A549 (cell line): ENCODE measurements at regions not wholly inside any gene's neighbourhood (a gene's known extent, or its start where the extent isn't known, plus 50 kb on each side); places are given as distances from the start of the nearest gene placed in this dataset.

Experiments
- ATAC-seq, 2 experiments: fragments of 200-7000 bp in 1 of 2; fragments of >200 bp in 1 of 2; cut with Nextera tagmentation in 1 of 2; cut with Tn5 transposase in 1 of 2; 3 replicates each; pipeline versions ENCODE4 v1.8.0 to v1.9.1; 2018 to 2020; ENCODE audit warnings: mild to moderate bottlenecking in 1 of 2, moderate library complexity in 1 of 2
- CTCF ChIA-PET: fragments of 300-600 bp; sonication (Branson Sonifier 250); formaldehyde crosslinking; extraction: SDS; loops from one replicate; lab custom pipeline; 2021; ENCODE audit warnings: antibody characterized with exemption, inconsistent platforms; lab: Yijun Ruan, JAX
- POLR2A ChIA-PET: fragments of 350-600 bp; formaldehyde crosslinking; extraction: SDS; loops from one replicate; lab custom pipeline; 2021; ENCODE audit warnings: antibody characterized with exemption, inconsistent platforms; lab: Yijun Ruan, JAX
- DNase-seq, 2 experiments: peaks; one replicate each; pipeline versions ENCODE4 v3.0.0 to v3.0.0-alpha.2; 2011 to 2016; ENCODE audit warnings: low read depth in 1 of 2, low spot score in 1 of 2
- FAIRE-seq: peaks from 2 replicates; lab custom pipeline; 2011; peaks lifted over from hg19 to GRCh38; lab: Jason Lieb, UNC
- H3K27ac ChIP-seq, 2 experiments: fragments of >200 bp; sonication (Bioruptor Twin); formaldehyde crosslinking; 3 replicates each; pipeline ENCODE4 v1.5.1; 2016 to 2017
- H3K4me1 ChIP-seq: fragments of >200 bp; sonication (Bioruptor Twin); formaldehyde crosslinking; 3 replicates; pipeline ENCODE4 v1.6.1; 2016
- H3K4me2 ChIP-seq: fragments of >200 bp; sonication (Bioruptor Twin); formaldehyde crosslinking; 3 replicates; pipeline ENCODE4 v1.6.1; 2016
- H3K4me3 ChIP-seq: fragments of >200 bp; sonication (Bioruptor Twin); formaldehyde crosslinking; 3 replicates; pipeline ENCODE4 v1.5.1; 2016
- H3K9me3 ChIP-seq: fragments of >200 bp; sonication (Bioruptor Twin); formaldehyde crosslinking; 3 replicates; pipeline ENCODE4 v1.6.1; 2016
- BHLHE40 ChIP-seq: IDR thresholded peaks from 2 replicates; pipeline ENCODE4 v1.6.1; 2012; ENCODE audit warnings: low read depth, low read length, inconsistent platforms
- CTCF ChIP-seq: fragments of >200 bp; sonication (Bioruptor Twin); formaldehyde crosslinking; IDR thresholded peaks from 3 replicates; pipeline ENCODE4 v1.5.1; 2016
- E2F6 ChIP-seq: IDR thresholded peaks from 2 replicates; pipeline ENCODE4 v1.6.1; 2012; ENCODE audit warnings: low read depth, borderline replicate concordance
- EHMT2 ChIP-seq: fragments of 200-600 bp; sonication (generic); IDR thresholded peaks from 2 replicates; pipeline ENCODE4 v1.6.1; 2016; ENCODE audit warnings: antibody characterized with exemption, low read depth, mild to moderate bottlenecking, moderate library complexity
- ELK1 ChIP-seq: fragments of 150-350 bp; IDR thresholded peaks from 2 replicates; pipeline ENCODE4 v1.6.1; 2014; ENCODE audit warnings: low read depth, mild to moderate bottlenecking, low read length
- FOSL2 ChIP-seq, 2 experiments: fragments of 450-650 bp in 1 of 2; fragments of >200 bp in 1 of 2; sonication (Bioruptor Twin) in 1 of 2; formaldehyde crosslinking; IDR thresholded peaks; 2 replicates each; pipeline versions ENCODE4 v1.5.0 to v1.6.1; 2016 to 2020; ENCODE audit warnings: mild to moderate bottlenecking in 1 of 2, moderate library complexity in 1 of 2
- HOXB13 ChIP-seq: fragments of 250-450 bp; sonication (Bioruptor Pico); IDR thresholded peaks from 2 replicates; pipeline ENCODE4 v1.5.0; 2020; ENCODE audit warnings: low read depth, mild to moderate bottlenecking, moderate library complexity
- JUN ChIP-seq, 2 experiments: fragments of >200 bp; sonication (Bioruptor Twin); formaldehyde crosslinking; IDR thresholded peaks; 2 replicates in 1 of 2; 3 replicates in 1 of 2; pipeline ENCODE4 v1.6.1; 2016 to 2017
- MAFK ChIP-seq: fragments of 450-650 bp; IDR thresholded peaks from 2 replicates; pipeline ENCODE4 v1.6.1; 2014; ENCODE audit not compliant: partially characterized antibody
- MAX ChIP-seq: IDR thresholded peaks from 2 replicates; pipeline ENCODE4 v1.6.1; 2012
- NFE2L2 ChIP-seq: fragments of 150-350 bp; conservative IDR thresholded peaks from 2 replicates; pipeline ENCODE4 v1.6.1; 2014; ENCODE audit warnings: low read length
- NPAS2 ChIP-seq: fragments of 250-450 bp; sonication (Bioruptor Pico); IDR thresholded peaks from 2 replicates; pipeline ENCODE4 v1.8.0; 2022; ENCODE audit warnings: mild to moderate bottlenecking, moderate library complexity, borderline replicate concordance
- PHF8 ChIP-seq: fragments of 200-600 bp; sonication (generic); IDR thresholded peaks from 2 replicates; pipeline ENCODE4 v1.6.1; 2016; ENCODE audit warnings: low read depth, mild to moderate bottlenecking, antibody characterized with exemption, moderate library complexity, borderline replicate concordance
- RAD21 ChIP-seq, 2 experiments: fragments of >200 bp in 1 of 2; sonication (Bioruptor Twin) in 1 of 2; formaldehyde crosslinking in 1 of 2; IDR thresholded peaks in 1 of 2; conservative IDR thresholded peaks in 1 of 2; 2 replicates in 1 of 2; 3 replicates in 1 of 2; pipeline ENCODE4 v1.6.1; 2012 to 2018; ENCODE audit warnings: inconsistent platforms in 1 of 2
- RARB ChIP-seq: fragments of 250-450 bp; sonication (Bioruptor Pico); IDR thresholded peaks from 2 replicates; pipeline ENCODE4 v1.8.0; 2021; ENCODE audit warnings: mild to moderate bottlenecking, moderate library complexity
- RCOR1 ChIP-seq: fragments of 150-350 bp; IDR thresholded peaks from 2 replicates; pipeline ENCODE4 v1.6.1; 2014; ENCODE audit warnings: antibody characterized with exemption, low read length, low read depth
- SMC3 ChIP-seq: fragments of >200 bp; sonication (Bioruptor Twin); formaldehyde crosslinking; IDR thresholded peaks from 3 replicates; pipeline ENCODE4 v1.6.1; 2018; ENCODE audit warnings: inconsistent platforms
- USF2 ChIP-seq: fragments of 450-650 bp; IDR thresholded peaks from 2 replicates; pipeline ENCODE4 v1.6.1; 2014; ENCODE audit warnings: antibody characterized with exemption
- ZNF302 ChIP-seq: fragments of 250-450 bp; sonication (Bioruptor Pico); IDR thresholded peaks from 2 replicates; pipeline ENCODE4 v1.9.0; 2021; ENCODE audit warnings: inconsistent platforms, mild to moderate bottlenecking, moderate library complexity
- WGBS: methylation state at CpG from one replicate; pipeline ENCODE4 v1.1.6; 2017; ENCODE audit errors: missing lambda C conversion rate; 5-methylcytosine and 5-hydroxymethylcytosine counted together

- no peak overlapping the region for H3K27ac ChIP-seq
- H3K4me1 ChIP-seq, result no peaks in the 10 kb centered on the region
- no peak overlapping the region for H3K4me2 ChIP-seq
- H3K9me3 ChIP-seq, result no peaks in the 10 kb centered on the region
- POLR2A ChIA-PET, result no interaction called here
- no peak for ATAC-seq
- no peak for DNase-seq
- no peak for FAIRE-seq
- CTCF ChIA-PET, result no interaction called here
- H3K4me3 ChIP-seq, result no peak overlapping the region
- 51% methylated on average over 3 of the region's 3 CpGs for WGBS
- no peak for TF ChIP-seq BHLHE40
- no peak for TF ChIP-seq RARB (CRISPR knock-in tag)
- TF ChIP-seq EHMT2, result no peak
- TF ChIP-seq SMC3, result no peak
- TF ChIP-seq RCOR1, result no peak
- no peak for TF ChIP-seq NPAS2 (CRISPR knock-in tag)
- TF ChIP-seq E2F6, result no peak
- TF ChIP-seq ELK1, result no peak
- TF ChIP-seq MAFK, result no peak
Observed at GRCh38 chr12:87107766-87108165, 851.6 kb upstream of the MGAT4C start.

- Histone ChIP-seq H3K4me2 (no peak overlapping the region), H3K9me3 (no peaks in the 10 kb centered on the region), H3K27ac (no peak overlapping the region), H3K4me1 (no peaks in the 10 kb centered on the region)
- WGBS, result 72% methylated on average over 3 of the region's 3 CpGs
- DNase-seq, result no peak
- FAIRE-seq, result peak; percentile 77
- TF ChIP-seq NFE2L2, result no peak
- no peak for TF ChIP-seq RAD21 (conservative IDR thresholded peaks at IDR 0.05 in 1 of 2, IDR thresholded peaks at IDR 0.05 in 1 of 2)
- TF ChIP-seq, all 56 proteins: peak for 0
- ChIA-PET POLR2A (no interaction called here), CTCF (no interaction called here)
- ATAC-seq, result no peak
- no peak overlapping the region for H3K4me3 ChIP-seq
Observed at GRCh38 chr12:87107270-87107669, 851.1 kb upstream of the MGAT4C start.

- 62% methylated on average over 4 of the region's 4 CpGs for WGBS
- Histone ChIP-seq H3K27ac (no peak overlapping the region), H3K9me3 (no peaks in the 10 kb centered on the region), H3K4me3 (no peak overlapping the region)
- CTCF ChIA-PET, result no interaction called here
- POLR2A ChIA-PET, result no interaction called here
- DNase-seq, result no peak
- no peak for TF ChIP-seq HOXB13 (CRISPR knock-in tag)
- TF ChIP-seq FOSL2 (IDR thresholded peaks at IDR 0.05), result no peak
- no peak for TF ChIP-seq FOSL2 (CRISPR knock-in tag; IDR thresholded peaks at IDR 0.05)
- no peak for TF ChIP-seq JUN (IDR thresholded peaks at IDR 0.05)
- TF ChIP-seq USF2, result no peak
- no peak for TF ChIP-seq MAX
- no peak for TF ChIP-seq CTCF
- TF ChIP-seq SMC3, result no peak
- TF ChIP-seq ZNF302 (CRISPR knock-in tag), result no peak
- no peak for TF ChIP-seq PHF8
- TF ChIP-seq, all 56 proteins: peak for 0
- ATAC-seq (no peak), FAIRE-seq (no peak)
- H3K4me2 ChIP-seq, result no peak overlapping the region
- H3K4me1 ChIP-seq, result no peaks in the 10 kb centered on the region
Observed at GRCh38 chr12:87096082-87096585, 839.9 kb upstream of the MGAT4C start.
